ENCODE measurements at regions not wholly inside any gene's neighbourhood (a gene's known extent, or its start where the extent isn't known, plus 50 kb on each side); places are given as distances from the start of the nearest gene placed in this dataset.

DNA sequence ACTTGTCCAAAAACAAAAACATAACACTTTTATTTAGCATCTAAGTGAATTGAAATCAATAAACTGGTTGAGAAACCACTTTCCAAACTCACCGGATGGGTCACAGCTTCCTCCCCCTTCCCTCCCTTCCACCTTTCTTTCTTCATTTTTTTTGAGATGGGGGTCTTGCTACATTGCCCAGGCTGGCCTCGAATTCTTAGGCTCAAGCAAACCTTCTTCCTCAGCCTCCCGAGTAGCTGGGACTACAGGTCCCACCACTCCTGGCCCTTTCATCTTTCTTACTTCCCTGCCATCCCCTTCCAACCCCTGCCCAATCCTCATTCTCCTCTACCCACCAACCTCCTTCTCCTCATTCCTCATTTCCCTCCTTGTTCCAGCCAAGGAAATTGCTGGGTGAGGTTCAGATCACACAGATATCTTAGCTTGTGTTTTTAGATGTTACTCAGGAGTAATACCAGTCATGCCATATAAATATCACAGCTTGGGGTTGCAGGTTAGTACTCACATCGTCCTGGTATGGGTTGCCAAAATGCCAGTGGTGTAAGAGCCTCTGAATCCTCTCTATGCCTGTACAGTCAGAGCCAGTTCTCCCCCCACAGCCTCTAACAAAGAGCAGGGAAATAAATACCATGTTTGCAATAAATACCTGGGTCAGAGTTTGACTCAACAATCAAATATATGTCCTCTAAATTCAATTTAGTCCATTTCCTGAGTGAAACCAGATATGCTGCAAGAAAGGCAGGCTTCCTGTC, 132.7 kb upstream of the NDUFV2 start:
- DNase-seq (ENCODE audit: low spot score) = no peak

DNA sequence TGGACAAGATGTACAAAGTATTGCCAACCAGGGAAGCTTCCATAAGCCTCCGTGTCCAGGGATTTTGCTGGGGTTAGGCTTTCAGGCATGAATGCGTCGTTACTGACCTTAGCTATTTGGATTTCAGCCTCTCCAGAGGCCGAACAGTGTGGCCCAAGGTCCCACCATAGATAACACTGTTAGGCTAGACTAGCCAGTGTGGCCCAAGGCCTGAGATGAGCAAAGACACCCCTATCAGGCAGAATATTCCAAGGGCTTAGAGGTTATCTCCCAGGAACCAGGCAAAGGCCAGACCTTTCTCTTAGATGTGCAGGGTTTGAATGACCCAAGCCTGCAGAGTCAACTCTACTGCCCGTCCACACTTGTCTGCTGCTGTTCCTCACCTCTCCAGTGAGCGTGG, 131.7 kb upstream of the NDUFV2 start:
- DNase-seq (ENCODE audit: low spot score) = no peak

DNA sequence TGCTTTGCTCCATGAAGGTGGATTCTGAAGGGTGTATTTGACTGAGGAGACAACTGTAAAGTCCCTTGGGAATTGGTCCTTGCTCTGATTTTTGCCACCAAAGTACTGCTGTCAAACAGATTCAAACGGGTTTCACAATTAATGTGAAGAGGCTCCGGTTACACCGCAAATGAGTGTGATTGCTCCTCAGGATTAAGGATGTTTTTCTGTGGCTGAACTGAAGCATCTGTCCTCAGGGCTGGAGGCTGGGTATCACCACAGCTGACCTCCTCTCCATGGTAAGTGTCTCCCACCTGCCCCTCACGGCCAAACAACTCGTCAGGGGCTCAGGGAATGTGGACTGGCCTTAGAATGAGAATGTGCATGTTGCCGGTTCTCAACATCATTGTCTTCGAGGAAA, 130.4 kb upstream of the NDUFV2 start:
- no peak for DNase-seq (ENCODE audit: low spot score)

DNA sequence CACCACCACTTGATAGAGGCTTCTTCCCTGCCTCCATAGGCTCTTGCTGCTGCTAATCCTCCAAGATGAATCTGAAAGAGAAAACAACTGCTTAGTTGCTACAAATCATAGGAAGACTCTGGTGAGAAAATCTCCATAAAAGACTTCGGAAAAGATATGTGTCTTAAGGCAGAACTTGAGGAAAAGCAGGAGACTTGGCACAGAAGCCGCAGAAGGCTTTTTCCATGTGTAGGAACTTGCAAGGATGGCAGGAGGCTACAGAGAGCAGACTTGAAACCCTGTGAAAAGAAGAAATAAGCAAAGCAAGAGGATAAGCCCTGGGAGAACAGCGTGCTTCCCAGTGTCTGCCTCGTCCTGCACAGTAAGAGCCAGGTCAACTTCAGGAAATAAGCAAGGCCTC, 128.2 kb upstream of the NDUFV2 start:
- no peak for DNase-seq (ENCODE audit: low spot score)

DNA sequence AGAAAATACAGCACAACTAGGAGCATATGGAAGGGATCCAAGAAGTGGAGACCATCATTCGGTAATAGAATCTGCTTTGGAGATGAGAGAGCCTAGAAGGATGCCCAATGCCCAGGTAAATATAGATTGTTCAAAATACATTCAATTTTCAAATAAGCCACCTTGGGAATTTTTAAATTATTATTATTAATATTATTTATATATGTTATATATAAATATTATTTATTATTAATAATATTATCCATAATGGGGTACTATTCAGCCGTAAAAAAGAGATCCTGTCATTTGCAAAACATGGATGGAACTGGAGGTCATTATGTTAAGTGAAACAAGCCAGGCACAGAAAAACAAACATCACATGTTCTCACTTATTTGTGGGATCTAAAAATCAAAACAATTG, 127.8 kb upstream of the NDUFV2 start:
- DNase-seq (ENCODE audit: low spot score) = no peak

DNA sequence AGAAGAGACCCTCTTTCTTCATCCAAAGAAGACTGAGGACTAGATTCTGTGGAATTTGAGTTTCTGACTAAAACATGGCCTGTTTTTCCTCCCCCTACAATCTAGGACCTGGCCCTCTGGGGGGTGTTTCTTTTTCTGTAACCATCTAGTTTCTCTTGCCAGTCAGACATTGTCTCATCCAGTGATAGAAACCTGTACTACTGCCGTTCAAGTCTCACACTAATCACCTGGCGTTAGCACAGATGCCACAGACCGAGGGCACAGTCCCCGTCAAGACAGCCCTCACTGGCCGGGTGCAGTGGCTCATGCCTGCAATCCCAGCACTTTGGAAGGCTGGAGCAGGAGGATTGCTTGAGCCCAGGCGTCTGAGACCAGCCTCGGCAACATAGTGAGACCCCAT, 126.9 kb upstream of the NDUFV2 start:
- DNase-seq (ENCODE audit: low spot score) = no peak

DNA sequence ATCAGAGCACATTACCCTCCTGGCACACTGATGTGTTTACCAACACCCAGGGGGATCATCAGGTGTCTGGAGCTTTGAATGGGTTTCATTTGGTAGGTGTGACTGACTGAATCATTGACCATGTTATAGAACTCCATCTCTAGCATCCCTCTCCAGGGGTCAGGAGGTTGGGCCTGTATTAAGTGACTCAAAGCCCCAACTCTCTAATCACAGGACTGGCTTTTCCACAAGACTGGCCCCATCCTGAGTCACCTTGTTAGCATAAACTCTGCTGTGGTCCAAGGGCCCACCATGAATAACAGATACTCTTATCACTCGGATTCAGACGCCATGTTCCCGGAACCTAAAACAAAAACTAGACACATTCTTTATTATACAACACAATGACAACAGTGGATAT, 125.9 kb upstream of the NDUFV2 start:
- no peak for DNase-seq (ENCODE audit: low spot score)

DNA sequence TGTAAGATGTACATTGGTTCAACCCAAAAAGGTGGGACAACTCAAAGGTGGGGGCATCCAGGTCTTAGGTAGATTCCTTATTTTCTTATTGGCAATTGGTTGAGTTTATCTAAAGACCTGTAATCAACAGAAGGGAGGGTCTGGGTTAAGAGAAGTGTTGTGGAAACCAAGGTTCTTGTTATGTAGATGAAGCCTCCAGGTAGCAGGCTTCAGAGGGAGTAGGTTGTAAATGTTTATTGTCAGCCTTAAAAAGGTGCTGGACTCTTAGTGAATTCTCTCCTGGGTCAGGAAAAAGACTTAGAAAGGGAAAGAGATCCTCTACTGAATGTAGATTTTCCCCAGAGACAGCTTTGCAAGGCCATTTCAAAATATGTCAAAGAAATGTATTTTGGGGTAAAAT, 125.3 kb upstream of the NDUFV2 start:
- no peak for DNase-seq (ENCODE audit: low spot score)

DNA sequence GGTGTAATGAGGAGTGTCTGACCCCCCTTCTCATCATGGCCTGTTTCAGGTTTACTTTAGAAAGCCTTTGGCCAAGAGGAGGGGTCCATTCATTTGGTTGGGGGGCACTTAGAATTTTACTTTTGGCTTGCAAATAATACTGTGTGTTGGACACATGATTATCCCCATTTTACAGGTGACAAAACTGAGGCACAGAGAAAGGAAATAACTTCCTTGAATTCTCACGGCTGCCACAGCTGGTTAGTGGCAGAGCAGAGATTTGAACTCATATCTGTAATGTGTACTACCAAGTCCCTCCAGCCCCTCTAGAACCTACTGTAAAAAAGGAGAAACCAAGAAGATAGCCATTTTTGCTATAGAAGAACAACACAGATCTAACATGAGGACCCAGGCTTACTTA, 124.8 kb upstream of the NDUFV2 start:
- no peak for DNase-seq (ENCODE audit: low spot score)

DNA sequence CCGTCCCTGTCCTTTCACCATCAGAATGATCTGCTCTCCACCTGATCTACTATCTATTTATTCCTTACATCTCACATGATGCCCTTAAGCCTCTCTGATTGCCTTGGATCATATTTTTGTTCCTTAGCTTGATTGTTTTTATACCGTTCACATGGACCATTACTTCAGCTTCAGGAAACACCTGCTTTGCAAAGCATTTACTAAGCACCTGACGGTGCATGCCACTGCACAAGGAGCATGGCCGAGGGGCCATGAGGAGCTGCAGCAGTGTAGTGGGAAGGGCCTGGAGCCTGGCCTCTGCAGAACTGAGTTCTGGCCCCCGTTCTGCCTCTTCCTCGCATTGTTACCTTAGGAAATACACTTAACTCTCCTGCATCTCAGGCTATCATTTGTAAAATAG, 124.1 kb upstream of the NDUFV2 start:
- no peak for DNase-seq (ENCODE audit: low spot score)

DNA sequence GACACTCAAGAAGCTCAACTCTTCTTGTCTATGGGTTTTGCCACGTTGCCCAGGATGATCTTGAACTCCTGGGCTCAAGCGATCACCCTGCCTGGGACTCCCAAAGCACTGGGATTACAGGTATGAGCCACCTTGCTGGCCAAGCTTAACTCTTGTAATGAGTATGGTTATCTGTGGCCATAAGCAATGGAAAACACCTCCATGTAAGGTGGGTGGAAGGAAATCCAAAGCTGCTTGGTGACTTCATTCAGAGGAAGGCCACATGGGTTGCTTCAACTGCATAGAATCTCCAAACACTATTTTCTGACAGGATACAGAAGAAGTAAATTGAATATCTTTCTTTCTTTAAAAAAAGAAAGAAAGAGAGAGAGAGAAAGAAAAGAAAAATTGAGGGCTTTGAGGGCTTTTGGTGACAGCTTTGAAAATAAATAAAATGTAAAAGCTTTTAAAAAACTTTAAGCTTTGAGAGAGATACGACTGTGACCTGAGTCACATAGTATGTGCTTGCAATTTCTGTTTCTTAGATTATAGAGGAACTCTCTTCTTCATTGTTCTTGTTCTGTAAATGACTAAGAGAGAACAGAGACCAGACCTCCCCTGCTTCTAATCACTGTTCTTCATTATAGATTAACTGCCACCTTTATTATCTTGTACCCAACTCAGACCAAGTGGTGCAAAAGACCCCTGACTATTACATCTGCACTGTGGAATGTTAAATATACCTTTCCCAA, 123.1 kb upstream of the NDUFV2 start:
- no peak for DNase-seq (ENCODE audit: low spot score)

DNA sequence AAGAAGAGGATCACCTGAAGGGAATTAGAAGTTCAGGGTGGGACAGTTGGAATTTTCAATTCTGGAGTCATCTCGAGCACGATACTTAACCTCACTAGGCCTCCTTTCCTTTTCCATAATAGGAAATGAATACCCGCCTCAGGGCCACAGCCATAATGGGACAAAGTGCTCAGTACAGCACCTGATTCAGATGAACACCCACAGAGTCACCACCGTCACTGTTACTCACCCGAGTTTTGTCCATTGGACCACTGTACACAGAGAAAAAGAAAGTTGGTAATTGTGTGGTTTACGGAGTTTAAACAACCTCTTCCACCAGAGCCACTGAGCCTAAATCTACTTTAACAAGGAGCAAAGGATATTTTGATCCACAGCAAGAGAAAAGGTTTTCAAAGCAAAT, 122.0 kb upstream of the NDUFV2 start:
- no peak for DNase-seq (ENCODE audit: low spot score)

DNA sequence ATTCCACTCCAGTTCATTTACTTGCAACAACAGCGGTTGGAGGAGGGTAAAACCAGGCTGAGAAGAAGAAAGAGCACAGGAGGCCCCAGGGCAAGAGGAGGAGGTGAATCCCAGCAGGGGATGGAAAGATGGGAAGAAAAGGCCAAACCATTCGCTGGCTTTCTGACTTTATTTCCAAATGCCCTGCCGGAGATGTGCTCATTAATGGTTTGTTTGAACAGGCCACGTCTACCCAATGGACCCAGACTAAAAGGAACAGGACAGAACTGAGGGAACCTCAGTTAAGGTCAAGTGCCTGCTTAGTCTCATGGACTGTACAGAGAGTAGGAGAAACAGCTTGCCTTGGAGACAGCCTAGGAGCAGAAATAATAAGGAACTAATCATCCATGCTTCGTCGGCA, 121.6 kb upstream of the NDUFV2 start:
- no peak for DNase-seq (ENCODE audit: low spot score)

DNA sequence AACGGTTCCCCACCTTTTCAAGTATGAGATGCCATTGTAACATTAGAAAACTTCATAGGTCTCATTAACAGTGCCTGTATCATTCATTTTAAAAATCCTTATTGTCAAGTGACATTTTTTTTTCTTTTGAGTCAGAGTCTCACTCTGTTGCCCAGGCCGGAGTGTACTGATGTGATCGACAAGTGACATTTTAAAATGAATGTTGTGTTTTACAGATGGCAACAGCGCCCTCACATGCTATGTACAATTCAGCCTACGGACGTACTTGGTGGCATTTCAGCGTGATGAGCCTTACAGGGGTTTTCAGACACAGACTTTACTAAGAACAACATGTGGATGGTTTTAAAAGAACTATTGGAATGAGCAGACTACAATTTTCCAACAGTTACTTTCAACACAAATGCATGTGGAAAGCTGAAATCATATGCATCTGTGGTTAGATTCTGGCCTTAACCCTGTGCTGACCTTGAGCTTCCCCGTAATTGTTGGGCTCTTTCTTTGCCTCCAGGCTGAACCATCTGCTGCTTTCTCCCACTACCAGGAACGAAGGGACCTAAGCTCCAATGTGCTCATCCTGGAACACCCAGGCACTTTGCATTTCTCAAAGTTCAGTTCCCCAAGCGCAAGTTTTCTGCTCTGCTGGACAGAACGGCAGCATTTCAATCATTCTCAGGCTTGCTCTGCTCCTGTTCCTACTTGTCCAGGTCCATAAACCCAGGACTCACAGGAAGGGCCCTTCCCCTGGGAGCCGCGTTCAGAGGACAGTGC, 119.9 kb upstream of the NDUFV2 start:
- no peak for DNase-seq (ENCODE audit: low spot score)

DNA sequence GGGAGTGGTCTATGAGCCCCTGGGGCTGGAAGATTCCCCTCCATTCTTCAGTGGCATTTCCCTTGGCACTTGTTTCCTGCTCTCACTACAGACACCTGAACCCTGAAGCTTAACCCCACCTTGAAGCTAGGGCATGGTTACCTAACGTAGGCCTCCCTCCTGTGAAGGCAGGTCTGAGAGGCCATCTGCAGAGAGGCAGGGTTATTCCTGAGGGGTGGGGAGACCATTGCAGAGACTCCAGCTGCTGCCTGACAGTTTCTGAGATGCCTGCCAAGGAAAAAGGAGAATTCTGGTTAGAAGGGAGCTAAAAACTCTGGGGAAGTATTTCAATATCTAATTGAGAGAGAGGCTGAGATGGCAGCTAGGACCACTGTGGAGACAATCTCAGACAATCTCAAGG, 119.3 kb upstream of the NDUFV2 start:
- DNase-seq (ENCODE audit: low spot score) = no peak

DNA sequence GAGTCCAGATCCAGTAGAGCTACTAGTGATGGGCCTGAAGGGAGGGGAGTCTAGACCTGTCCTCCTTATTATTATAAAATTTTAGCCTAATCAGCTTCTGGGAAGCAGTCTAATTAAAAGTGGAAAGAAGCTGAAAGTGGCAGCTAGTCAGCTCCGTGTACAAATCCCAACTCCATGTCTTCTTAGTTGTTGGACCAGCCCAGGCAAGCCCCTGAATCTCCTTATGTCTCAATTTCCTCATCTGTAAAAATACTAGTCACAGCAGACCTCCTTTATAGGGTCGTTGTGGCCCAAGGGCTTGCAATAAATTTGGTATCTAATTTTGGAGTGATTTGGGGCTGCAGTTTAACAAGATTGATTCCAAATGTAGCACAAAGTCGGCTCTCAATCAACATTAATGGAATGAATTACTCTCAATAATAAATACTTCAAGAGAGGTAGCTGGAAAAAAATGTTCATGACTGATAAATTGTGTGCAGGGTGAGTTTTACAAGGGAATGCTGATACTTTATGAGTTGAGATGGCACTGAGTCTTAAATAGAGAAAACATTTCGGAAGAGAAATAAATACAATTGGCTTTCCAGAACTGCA, 118.3 kb upstream of the NDUFV2 start:
- DNase-seq (ENCODE audit: low spot score) = no peak

DNA sequence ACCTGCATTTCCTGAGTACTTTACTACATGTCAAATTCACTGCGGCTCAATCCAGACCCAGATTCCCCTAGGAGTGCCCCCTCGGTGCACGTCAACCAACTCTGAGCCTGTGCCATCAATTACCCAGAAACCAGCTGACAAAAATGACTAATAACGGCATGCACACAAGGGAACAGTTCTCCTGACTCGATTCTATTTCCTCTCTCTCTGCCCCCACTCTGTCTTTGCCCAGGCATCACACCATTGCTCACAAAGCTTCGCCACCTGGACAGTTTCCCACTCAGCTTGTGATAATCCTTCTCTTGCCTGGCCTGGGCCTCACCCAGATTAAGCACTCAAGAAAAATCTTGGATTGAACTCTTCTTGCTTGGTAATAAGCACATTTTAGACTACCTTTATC, 115.3 kb upstream of the NDUFV2 start:
- no peak for DNase-seq (ENCODE audit: low spot score)

DNA sequence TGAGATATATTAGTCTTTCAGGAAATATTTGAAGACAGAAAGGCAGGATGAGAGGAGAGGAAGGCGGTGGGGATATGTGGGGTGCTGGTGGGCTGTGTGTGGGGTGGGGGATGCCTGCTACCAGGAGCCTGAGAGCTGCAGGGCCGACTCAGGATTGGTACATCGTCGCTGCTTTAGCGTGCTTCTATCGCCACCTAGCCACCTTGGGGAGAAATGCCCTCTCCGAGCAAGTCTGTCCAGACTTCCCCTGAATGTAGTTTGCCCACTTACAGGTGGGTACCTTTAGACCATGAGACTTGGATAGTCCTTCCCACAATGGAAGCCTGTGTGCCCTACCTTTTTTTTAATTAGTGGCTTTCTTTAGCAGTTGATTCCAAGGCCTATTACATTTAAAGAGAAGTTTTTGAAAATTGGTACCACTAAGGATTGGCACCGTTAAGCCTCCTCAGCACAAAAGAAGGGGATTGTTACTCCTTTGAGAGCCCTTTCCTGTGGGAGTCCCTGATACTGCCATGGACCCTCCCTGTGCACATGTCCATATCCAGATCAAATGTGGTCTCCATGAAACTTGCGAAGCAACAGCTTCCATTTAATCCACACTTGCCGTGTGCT, 114.1 kb upstream of the NDUFV2 start:
- peak; percentile 63 for DNase-seq (ENCODE audit: low spot score)

DNA sequence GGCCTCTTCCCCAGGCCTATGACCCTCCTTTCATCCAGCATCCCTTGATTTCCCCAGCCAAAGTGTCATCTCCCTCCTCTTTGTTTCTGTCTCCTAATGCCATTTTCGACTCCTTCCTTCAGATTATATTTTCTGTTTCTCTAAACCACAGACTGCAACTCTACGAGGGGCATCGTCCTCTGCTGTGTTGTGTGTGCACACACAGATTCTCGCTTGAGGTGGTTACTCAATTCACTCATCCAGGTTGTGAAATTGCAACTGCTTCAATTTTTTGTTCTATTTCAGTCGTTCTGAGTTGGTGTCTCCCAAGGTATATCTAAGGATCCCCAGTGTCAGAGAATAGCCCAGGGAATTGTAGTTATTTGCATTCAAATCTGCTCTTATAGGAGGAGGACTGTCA, 113.5 kb upstream of the NDUFV2 start:
- DNase-seq (ENCODE audit: low spot score) = no peak

DNA sequence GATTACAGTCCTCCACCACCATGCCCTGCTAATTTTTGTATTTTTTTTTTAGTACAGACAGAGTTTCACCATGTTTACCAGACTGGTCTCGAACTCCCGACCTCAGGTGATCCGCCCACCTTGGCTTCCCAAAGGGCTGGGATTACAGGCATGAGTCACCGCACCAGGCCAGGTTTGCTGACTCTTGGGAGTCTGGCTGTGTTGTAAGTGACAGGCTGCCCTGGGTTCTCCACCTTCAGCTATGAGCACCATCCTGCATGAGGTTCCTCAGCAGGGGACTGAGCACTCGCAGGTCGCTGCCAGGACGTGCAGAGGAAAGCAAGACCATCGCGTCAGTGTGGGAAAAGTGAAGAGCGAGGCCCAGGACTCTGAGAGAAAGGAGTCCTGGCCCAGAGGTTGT, 112.6 kb upstream of the NDUFV2 start:
- no peak for DNase-seq (ENCODE audit: low spot score)

DNA sequence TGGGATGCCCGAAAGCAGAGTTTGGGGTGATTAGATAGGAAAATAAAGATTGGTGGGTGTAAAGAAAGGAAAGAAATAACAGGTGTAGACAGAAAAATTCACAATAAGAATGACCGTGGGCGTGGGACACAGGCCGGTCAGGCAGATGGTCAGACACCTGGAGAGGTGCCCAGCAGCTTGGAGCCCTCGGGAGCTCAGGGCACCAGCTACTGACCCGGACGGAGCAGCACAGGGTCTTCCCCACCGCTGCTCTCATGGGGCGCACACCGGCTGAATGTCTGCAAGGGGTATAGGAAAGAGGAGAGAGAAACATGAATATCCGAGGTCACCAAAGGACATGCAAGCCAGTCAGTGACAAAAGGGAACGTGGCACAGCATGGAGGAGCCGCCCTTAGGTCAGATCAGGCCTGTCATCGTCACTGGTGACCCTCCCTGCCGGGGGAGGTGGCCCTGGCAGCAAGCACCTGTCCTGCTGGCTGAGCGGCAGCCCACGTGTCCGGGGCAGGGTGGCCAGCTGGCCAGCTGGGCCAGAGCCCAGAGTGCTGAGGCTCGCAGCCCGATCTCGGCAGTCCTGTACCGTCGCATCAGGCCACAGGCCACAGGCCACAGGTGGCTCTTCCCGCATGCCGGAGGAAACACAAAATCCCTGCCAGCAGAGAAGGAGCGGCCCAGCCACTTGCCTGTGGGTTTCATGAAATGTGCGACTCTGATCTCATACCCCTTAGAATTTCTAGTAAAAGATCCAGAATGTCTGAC, 112.0 kb upstream of the NDUFV2 start:
- DNase-seq (ENCODE audit: low spot score) = no peak

DNA sequence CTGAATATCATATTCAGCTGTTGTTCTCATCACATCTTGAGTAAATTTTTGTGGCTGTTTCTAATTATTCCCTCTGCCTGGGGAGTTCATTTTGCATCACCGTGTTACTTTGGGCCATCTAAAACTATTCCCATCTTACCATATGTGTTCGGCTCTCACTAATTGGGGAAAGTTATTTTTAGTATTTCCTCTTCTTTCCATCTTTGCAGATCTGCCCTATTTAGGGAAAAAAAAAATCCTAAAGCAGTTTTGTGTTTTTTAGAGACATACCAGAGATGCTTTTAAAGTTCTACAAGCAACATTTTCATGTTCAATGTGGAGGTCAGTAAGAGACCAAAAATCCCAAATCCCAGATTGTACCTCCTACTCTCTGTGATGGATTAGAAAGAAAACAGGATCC, 111.3 kb upstream of the NDUFV2 start:
- no peak for DNase-seq (ENCODE audit: low spot score)

All from LoVo (cell line).